ENCODE measurements at regions not wholly inside any gene's neighbourhood (a gene's known extent, or its start where the extent isn't known, plus 50 kb on each side); places are given as distances from the start of the nearest gene placed in this dataset.

- TF ChIP-seq CTCF (IDR thresholded peaks at IDR 0.05; ENCODE audit: poor library complexity, severe bottlenecking) (no peak), EP300 (conservative IDR thresholded peaks at IDR 0.05; ENCODE audit: poor library complexity, severe bottlenecking) (no peak), SMC3 (conservative IDR thresholded peaks at IDR 0.05; ENCODE audit: poor library complexity) (no peak), REST (IDR thresholded peaks at IDR 0.05; ENCODE audit: borderline replicate concordance) (no peak), POLR2AphosphoS5 (IDR thresholded peaks at IDR 0.05) (no peak), MXI1 (conservative IDR thresholded peaks at IDR 0.05; ENCODE audit: poor library complexity, severe bottlenecking) (no peak), TAF1 (IDR thresholded peaks at IDR 0.05; ENCODE audit: low read depth) (no peak), EZH2 (IDR thresholded peaks at IDR 0.05; ENCODE audit: borderline replicate concordance, insufficient read depth, low read length, poor library complexity, severe bottlenecking) (no peak), RAD21 (conservative IDR thresholded peaks at IDR 0.05) (no peak)
Observed at GRCh38 chr6:142013287-142013686, 119.4 kb upstream of the GJE1 start.

All from neural cell (in vitro differentiated cells).